HepG2 (cell line): ENCODE measurements at regions not wholly inside any gene's neighbourhood (a gene's known extent, or its start where the extent isn't known, plus 50 kb on each side); places are given as distances from the start of the nearest gene placed in this dataset.

Source experiments
- ATAC-seq: fragments of 200-7000 bp; cut with Tn5 transposase; 3 replicates; pipeline ENCODE4 v1.9.1; 2020; ENCODE audit warnings: mild to moderate bottlenecking, moderate library complexity
- BruUV-seq: library from RNA; stranded (reverse); fragments of 400-500 nt; replicated peaks from 2 replicates; lab custom pipeline; 2021; lab: Mats Ljungman, UMichigan
- CTCF ChIA-PET: fragments of 300-600 bp; formaldehyde crosslinking; extraction: SDS; loops from one replicate; lab custom pipeline; 2021; ENCODE audit warnings: low total read pairs, inconsistent platforms, low intra/inter-chr PET ratio; lab: Yijun Ruan, JAX
- POLR2A ChIA-PET: fragments of 350-600 bp; sonication (Branson Sonifier 250); formaldehyde crosslinking; loops from one replicate; lab custom pipeline; 2020; ENCODE audit warnings: antibody characterized with exemption, inconsistent platforms; lab: Yijun Ruan, JAX
- DNase-seq: peaks from one replicate; pipeline ENCODE4 v3.0.0-alpha.2; 2015; ENCODE audit warnings: low spot score
- FAIRE-seq: peaks from 3 replicates; lab custom pipeline; 2011; peaks lifted over from hg19 to GRCh38; lab: Jason Lieb, UNC
- H2AFZ ChIP-seq: one replicate; pipeline ENCODE4 v1.6.1; 2011; ENCODE audit warnings: low read length, inconsistent platforms
- H3K27ac ChIP-seq: fragments of 300-600 bp; 3 replicates; pipeline ENCODE4 v1.8.0; 2011; ENCODE audit warnings: mixed run types, mild to moderate bottlenecking, mixed read lengths, low read length, inconsistent platforms; ENCODE audit not compliant: insufficient read depth; ENCODE audit errors: extremely low read length
- H3K27me3 ChIP-seq, 2 experiments: fragments of 200-600 bp in 1 of 2; 2 replicates in 1 of 2; 3 replicates in 1 of 2; pipeline versions ENCODE4 v1.6.0 to v1.8.0; 2011; ENCODE audit warnings: low read length in 2 of 2, mild to moderate bottlenecking in 2 of 2, moderate library complexity in 2 of 2, inconsistent platforms in 1 of 2; ENCODE audit not compliant: insufficient read depth in 2 of 2, control insufficient read depth in 1 of 2
- H3K36me3 ChIP-seq, 2 experiments: fragments of 200-600 bp in 1 of 2; replicated peaks in 1 of 2; 2 replicates in 1 of 2; 3 replicates in 1 of 2; pipeline versions ENCODE4 v1.5.1 to v1.8.0; 2011; ENCODE audit warnings: low read length in 2 of 2, inconsistent platforms in 1 of 2; ENCODE audit not compliant: insufficient read depth in 2 of 2, control insufficient read depth in 1 of 2
- H3K4me1 ChIP-seq: 2 replicates; pipeline ENCODE4 v1.5.1; 2012; ENCODE audit warnings: low read length, inconsistent platforms; ENCODE audit not compliant: insufficient read depth
- H3K4me2 ChIP-seq: 2 replicates; pipeline ENCODE4 v1.6.0; 2011; ENCODE audit warnings: low read depth, low read length, inconsistent platforms
- H3K4me3 ChIP-seq, 3 experiments: fragments of 200-600 bp in 1 of 3; sonication (generic), shearing (Covaris generic) in 1 of 3; replicated peaks in 1 of 3; 2 replicates each; pipeline ENCODE4 v1.5.1; 2011 to 2016; ENCODE audit warnings: low read length in 3 of 3, inconsistent platforms in 2 of 3, low read depth in 2 of 3, mild to moderate bottlenecking in 2 of 3, control low read depth in 1 of 3, mixed read lengths in 1 of 3; ENCODE audit not compliant: insufficient read depth in 1 of 3
- H3K79me2 ChIP-seq: one replicate; pipeline ENCODE4 v1.6.1; 2011; ENCODE audit warnings: low read length, inconsistent platforms; ENCODE audit not compliant: insufficient read depth
- H3K9ac ChIP-seq: 2 replicates; pipeline ENCODE4 v1.6.0; 2011; ENCODE audit warnings: mild to moderate bottlenecking, low read depth, low read length, inconsistent platforms; ENCODE audit not compliant: insufficient read depth
- H3K9me3 ChIP-seq: 2 replicates; pipeline ENCODE4 v1.5.1; 2012; ENCODE audit warnings: mild to moderate bottlenecking, low read length
- H4K20me1 ChIP-seq: 2 replicates; pipeline ENCODE4 v1.6.0; 2011; ENCODE audit warnings: inconsistent platforms, mild to moderate bottlenecking, low read length, moderate library complexity; ENCODE audit not compliant: insufficient read depth
- FUBP1 ChIP-seq: sonication (generic); formaldehyde crosslinking; IDR thresholded peaks from 2 replicates; pipeline ENCODE4 v1.5.1; 2020; ENCODE audit warnings: missing genetic modification reagents, mild to moderate bottlenecking, borderline replicate concordance
- POLR2G ChIP-seq: fragments of 200-400 bp; formaldehyde crosslinking; IDR thresholded peaks from 2 replicates; pipeline ENCODE4 v1.6.1; 2018; ENCODE audit warnings: mild to moderate bottlenecking, low read depth, low read length, moderate library complexity
- RORA ChIP-seq: sonication (generic); formaldehyde crosslinking; IDR thresholded peaks from 2 replicates; pipeline ENCODE4 v1.5.0; 2020; ENCODE audit warnings: mild to moderate bottlenecking, missing genetic modification reagents, moderate library complexity
- SNRNP70 ChIP-seq: fragments of 200-400 bp; formaldehyde crosslinking; IDR thresholded peaks from 2 replicates; pipeline ENCODE4 v1.6.1; 2017; ENCODE audit warnings: mild to moderate bottlenecking, low read depth, low read length, moderate library complexity
- STAT5B ChIP-seq: sonication (generic); formaldehyde crosslinking; IDR thresholded peaks from 2 replicates; pipeline ENCODE4 v1.4.0; 2020; ENCODE audit warnings: missing genetic modification reagents
- ZBTB39 ChIP-seq: sonication (generic); formaldehyde crosslinking; IDR thresholded peaks from 2 replicates; pipeline ENCODE4 v1.5.0; 2020; ENCODE audit warnings: missing genetic modification reagents
- ZNF20 ChIP-seq: sonication (generic); formaldehyde crosslinking; IDR thresholded peaks from 2 replicates; pipeline ENCODE4 v1.4.0; 2020; ENCODE audit warnings: mild to moderate bottlenecking, moderate library complexity, missing genetic modification reagents
- ZNF337 ChIP-seq: sonication (generic); formaldehyde crosslinking; IDR thresholded peaks from 2 replicates; pipeline ENCODE4 v1.5.1; 2020; ENCODE audit warnings: missing genetic modification reagents, low read depth, mild to moderate bottlenecking, borderline replicate concordance
- ZNF547 ChIP-seq: sonication (generic); formaldehyde crosslinking; IDR thresholded peaks from 2 replicates; pipeline ENCODE4 v1.5.1; 2020; ENCODE audit warnings: mild to moderate bottlenecking, missing genetic modification reagents
- ZNF549 ChIP-seq: sonication (generic); formaldehyde crosslinking; IDR thresholded peaks from 2 replicates; pipeline ENCODE4 v1.5.0; 2020; ENCODE audit warnings: missing genetic modification reagents
- ZNF614 ChIP-seq: IDR thresholded peaks from 2 replicates; pipeline ENCODE4 v1.6.1; 2018; ENCODE audit warnings: missing biosample characterization, missing genetic modification reagents, inconsistent platforms, borderline replicate concordance
- WGBS: methylation state at CpG from one replicate; pipeline ENCODE4 v1.1.6; 2017; ENCODE audit warnings: low lambda C conversion rate; 5-methylcytosine and 5-hydroxymethylcytosine counted together
- in situ Hi-C: cut with HindIII; loops from 2 replicates; pipeline ENCODE4 v1.10.0; 2017; ENCODE audit warnings: low pct_unique_long_range_greater_than_20kb; ENCODE audit not compliant: extremely low pct_ligation_motif_present
- intact Hi-C: fragments of 100-400 bp; cut with micrococcal nuclease; formaldehyde crosslinking; loops from one replicate; pipeline ENCODE4 v1.10.0; 2022; ENCODE audit not compliant: unreplicated experiment

DNA sequence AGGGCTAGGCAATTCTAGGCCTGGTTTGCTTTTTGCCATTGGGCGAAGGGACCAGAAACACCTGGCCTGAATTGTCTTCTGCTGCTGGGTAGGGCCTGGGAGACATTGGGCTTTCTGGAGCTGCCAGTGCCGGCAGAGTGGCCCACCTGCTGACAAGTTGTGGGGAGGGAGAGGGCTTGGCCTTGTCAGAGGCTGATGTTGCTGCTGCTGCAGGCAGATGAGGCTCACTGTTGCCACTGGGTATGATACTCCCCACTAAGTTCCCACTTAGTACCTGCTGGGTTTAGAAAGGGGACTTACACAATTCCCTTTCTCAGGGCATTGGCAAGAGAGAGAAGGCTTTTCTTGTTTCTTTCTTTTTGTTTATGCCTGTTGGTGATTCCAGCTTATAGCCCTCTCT is 289.6 kb upstream of the NPVF start:
- FAIRE-seq, result no peak

More for the DNA sequence above, 289.6 kb upstream of the NPVF start:
- no CpG with 5 or more reads among the region's 2 CpGs for WGBS
- Histone ChIP-seq H3K4me3 (no peak overlapping the region), H3K36me3 (no peaks in the 10 kb centered on the region), H3K4me1 (no peaks in the 10 kb centered on the region), H3K79me2 (no peaks in the 10 kb centered on the region), H3K27me3 (peaks cover 0 to 4% of the 10 kb centered on the region in 2 experiments; a peak in 1 of 5 replicates), H3K4me2 (no peak overlapping the region), H3K27ac (no peak overlapping the region), H2AFZ (no peak overlapping the region), H3K9ac (no peak overlapping the region), H4K20me1 (no peaks in the 10 kb centered on the region), H3K9me3 (no peaks in the 10 kb centered on the region)
- POLR2A ChIA-PET, result no interaction called here
- TF ChIP-seq ZBTB39 (CRISPR knock-in tag) (no peak), RORA (CRISPR knock-in tag) (no peak), FUBP1 (CRISPR knock-in tag) (no peak), POLR2G (no peak), STAT5B (CRISPR knock-in tag) (no peak), ZNF547 (CRISPR knock-in tag) (no peak), SNRNP70 (no peak), ZNF337 (CRISPR knock-in tag) (no peak), ZNF20 (CRISPR knock-in tag) (no peak), ZNF614 (no peak), ZNF549 (no peak)
- no TSS peak for BruUV-seq
- CTCF ChIA-PET, result no interaction called here
- intact Hi-C loops, result no loop called here
- ATAC-seq (no peak), DNase-seq (no peak)
- in situ Hi-C loops, result no loop called here
